GM21526 (cell line): ENCODE measurements at regions not wholly inside any gene's neighbourhood (a gene's known extent, or its start where the extent isn't known, plus 50 kb on each side); places are given as distances from the start of the nearest gene placed in this dataset.

Experiments
- ATAC-seq: cut with Tn5 transposase; IDR thresholded peaks from one replicate; pipeline ENCODE4 v1.9.1; 2021; ENCODE audit warnings: moderate library complexity; ENCODE audit not compliant: unreplicated experiment, low FRiP score

GRCh38 chr11:97717922-97718321 is 1302.8 kb upstream of the CNTN5 start:
- ATAC-seq, result no peak

GRCh38 chr11:97722065-97722464 is 1298.7 kb upstream of the CNTN5 start:
- ATAC-seq, result no peak

GRCh38 chr11:97722721-97723120 is 1298.0 kb upstream of the CNTN5 start:
- ATAC-seq, result no peak

- no peak for ATAC-seq
These were observed 1291.0 kb upstream of the CNTN5 start for GRCh38 chr11:97729546-97730272.

GRCh38 chr11:97732011-97732632 is 1288.6 kb upstream of the CNTN5 start:
- ATAC-seq, result no peak

GRCh38 chr11:97738751-97739150 is 1282.0 kb upstream of the CNTN5 start:
- ATAC-seq, result no peak

- ATAC-seq, result no peak
These were observed 1280.6 kb upstream of the CNTN5 start for GRCh38 chr11:97739932-97740800.

GRCh38 chr11:97740801-97741151 is 1280.0 kb upstream of the CNTN5 start:
- no peak for ATAC-seq

GRCh38 chr11:97742717-97743116 is 1278.0 kb upstream of the CNTN5 start:
- no peak for ATAC-seq

- ATAC-seq, result no peak
These were observed 1277.5 kb upstream of the CNTN5 start for GRCh38 chr11:97743205-97743742.

- ATAC-seq, result no peak
These were observed 1275.2 kb upstream of the CNTN5 start for GRCh38 chr11:97745515-97746050.

- ATAC-seq, result no peak
These were observed 1273.9 kb upstream of the CNTN5 start for GRCh38 chr11:97746818-97747217.

GRCh38 chr11:97751405-97751804 is 1269.3 kb upstream of the CNTN5 start:
- ATAC-seq, result no peak

GRCh38 chr11:97751952-97752351 is 1268.8 kb upstream of the CNTN5 start:
- no peak for ATAC-seq

- ATAC-seq, result no peak
These were observed 1265.8 kb upstream of the CNTN5 start for GRCh38 chr11:97754976-97755375.

- no peak for ATAC-seq
These were observed 1264.0 kb upstream of the CNTN5 start for GRCh38 chr11:97756571-97757335.

GRCh38 chr11:97761175-97761574 is 1259.6 kb upstream of the CNTN5 start:
- no peak for ATAC-seq

- no peak for ATAC-seq
These were observed 1256.6 kb upstream of the CNTN5 start for GRCh38 chr11:97764193-97764592.

GRCh38 chr11:97764605-97765004 is 1256.1 kb upstream of the CNTN5 start:
- ATAC-seq, result no peak

GRCh38 chr11:97770570-97770969 is 1250.2 kb upstream of the CNTN5 start:
- ATAC-seq, result no peak
